ENCODE measurements at regions not wholly inside any gene's neighbourhood (a gene's known extent, or its start where the extent isn't known, plus 50 kb on each side); places are given as distances from the start of the nearest gene placed in this dataset.
A peak's percentile ranks its signal among the peaks of the same experiment; 100 is the strongest.

DNA sequence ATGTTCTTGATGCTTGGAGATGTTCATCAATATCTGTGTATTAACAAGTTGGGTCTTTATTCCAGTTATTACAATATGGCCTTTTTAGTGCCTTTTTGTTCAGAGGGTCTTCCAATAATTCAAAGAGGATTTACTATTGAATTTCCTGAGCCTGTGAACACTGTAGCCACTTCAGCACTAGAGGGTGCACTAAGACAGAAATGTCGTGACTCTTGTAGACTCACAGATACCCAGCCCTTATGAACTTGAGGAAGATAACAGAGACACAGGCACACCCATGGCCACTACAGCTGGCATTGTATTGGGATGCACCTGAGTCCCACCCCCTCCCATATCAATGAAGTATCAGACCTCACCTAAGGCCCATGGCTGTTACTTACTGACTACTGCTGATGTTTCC lies 54.4 kb upstream of the ACTRT1 start:
- no peak overlapping the region for H3K27ac ChIP-seq (ENCODE audit: low read length)
- TF ChIP-seq, protein P1, sequence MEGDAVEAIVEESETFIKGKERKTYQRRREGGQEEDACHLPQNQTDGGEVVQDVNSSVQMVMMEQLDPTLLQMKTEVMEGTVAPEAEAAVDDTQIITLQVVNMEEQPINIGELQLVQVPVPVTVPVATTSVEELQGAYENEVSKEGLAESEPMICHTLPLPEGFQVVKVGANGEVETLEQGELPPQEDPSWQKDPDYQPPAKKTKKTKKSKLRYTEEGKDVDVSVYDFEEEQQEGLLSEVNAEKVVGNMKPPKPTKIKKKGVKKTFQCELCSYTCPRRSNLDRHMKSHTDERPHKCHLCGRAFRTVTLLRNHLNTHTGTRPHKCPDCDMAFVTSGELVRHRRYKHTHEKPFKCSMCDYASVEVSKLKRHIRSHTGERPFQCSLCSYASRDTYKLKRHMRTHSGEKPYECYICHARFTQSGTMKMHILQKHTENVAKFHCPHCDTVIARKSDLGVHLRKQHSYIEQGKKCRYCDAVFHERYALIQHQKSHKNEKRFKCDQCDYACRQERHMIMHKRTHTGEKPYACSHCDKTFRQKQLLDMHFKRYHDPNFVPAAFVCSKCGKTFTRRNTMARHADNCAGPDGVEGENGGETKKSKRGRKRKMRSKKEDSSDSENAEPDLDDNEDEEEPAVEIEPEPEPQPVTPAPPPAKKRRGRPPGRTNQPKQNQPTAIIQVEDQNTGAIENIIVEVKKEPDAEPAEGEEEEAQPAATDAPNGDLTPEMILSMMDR (conservative IDR thresholded peaks at IDR 0.05; ENCODE audit: low read depth, low read length) = peak; percentile 58
- no peak for TF ChIP-seq EZH2phosphoT487 (IDR thresholded peaks at IDR 0.05; ENCODE audit: borderline replicate concordance, low read length)
- H4K20me1 ChIP-seq (ENCODE audit: low read length) = no peaks in the 10 kb centered on the region
- H3K27me3 ChIP-seq (ENCODE audit: low read length) = no peaks in the 10 kb centered on the region
- H3K4me3 ChIP-seq (ENCODE audit: low read length) = no peak overlapping the region
- H3F3A ChIP-seq (ENCODE audit: low read length, unreplicated experiment) = no peaks in the 10 kb centered on the region
- ChIA-PET CTCF (no interaction called here), POLR2A (ENCODE audit: unreplicated experiment) (no interaction called here)
- BruUV-seq (replicated peaks) = no TSS peak
- no peak overlapping the region for H3K9ac ChIP-seq (ENCODE audit: low read length)
- H3K79me2 ChIP-seq (ENCODE audit: low read length) = no peaks in the 10 kb centered on the region
- ATAC-seq (peak; percentile 43; the same call in 1 of the 2 replicates), DNase-seq (peak; percentile 42)
- H3K4me1 ChIP-seq (ENCODE audit: insufficient read depth, low read length) = no peaks in the 10 kb centered on the region
- no peak overlapping the region for H3K4me2 ChIP-seq (ENCODE audit: low read length)
- H3K9me3 ChIP-seq (ENCODE audit: low read length) = no peaks in the 10 kb centered on the region
- no peaks in the 10 kb centered on the region for H3K9me2 ChIP-seq (replicated peaks; ENCODE audit: low read length)
- no peaks in the 10 kb centered on the region for H3K36me3 ChIP-seq (ENCODE audit: low read depth, low read length)
- intact Hi-C loops (cut with micrococcal nuclease) = loop anchor here (1.0 kb wide), 1 partner anchor 412 kb away; no protein-coding TSS in a partner anchor
- no peak overlapping the region for H2AFZ ChIP-seq (ENCODE audit: low read length)

DNA sequence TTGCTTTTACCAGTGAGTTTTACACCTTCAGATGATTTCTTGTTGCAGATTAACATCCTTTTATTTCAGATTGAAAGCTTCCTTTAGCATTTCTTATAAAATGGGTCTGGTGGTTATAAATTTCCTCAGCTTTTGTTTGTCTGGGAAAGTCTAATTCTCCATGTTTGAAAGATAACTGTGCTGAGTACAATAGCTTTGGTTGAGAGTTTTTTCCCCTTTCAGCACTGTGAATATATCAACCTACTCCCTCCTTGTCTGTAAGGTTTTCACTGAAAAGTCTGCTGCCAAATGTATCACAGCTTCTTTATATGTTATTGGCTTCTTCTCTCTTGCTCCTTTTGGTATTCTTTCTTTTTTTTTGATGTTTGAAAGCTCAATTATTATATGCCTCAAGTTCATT lies 53.5 kb upstream of the ACTRT1 start:
- TF ChIP-seq, protein P1 (conservative IDR thresholded peaks at IDR 0.05; ENCODE audit: low read depth, low read length) = no peak
- TF ChIP-seq EZH2phosphoT487 (IDR thresholded peaks at IDR 0.05; ENCODE audit: borderline replicate concordance, low read length) = no peak
- no peak for TF ChIP-seq EZH2 (IDR thresholded peaks at IDR 0.05; ENCODE audit: low read length, unreplicated experiment)
- no peak overlapping the region for H2AFZ ChIP-seq (ENCODE audit: low read length)
- H3K36me3 ChIP-seq (ENCODE audit: low read depth, low read length) = no peaks in the 10 kb centered on the region
- no peak overlapping the region for H3K4me2 ChIP-seq (ENCODE audit: low read length)
- DNase-seq = no peak
- H3K79me2 ChIP-seq (ENCODE audit: low read length) = no peaks in the 10 kb centered on the region
- no peaks in the 10 kb centered on the region for H3K9me2 ChIP-seq (replicated peaks; ENCODE audit: low read length)
- ATAC-seq = no peak
- H3K4me3 ChIP-seq (ENCODE audit: low read length) = no peak overlapping the region
- BruUV-seq (replicated peaks) = no TSS peak
- H3K9ac ChIP-seq (ENCODE audit: low read length) = no peak overlapping the region
- no peak overlapping the region for H3K27ac ChIP-seq (ENCODE audit: low read length)
- no peaks in the 10 kb centered on the region for H4K20me1 ChIP-seq (ENCODE audit: low read length)
- intact Hi-C loops (cut with micrococcal nuclease) = loop anchor here (1.0 kb wide), 1 partner anchor 413 kb away; no protein-coding TSS in a partner anchor
- H3F3A ChIP-seq (ENCODE audit: low read length, unreplicated experiment) = no peaks in the 10 kb centered on the region
- no peaks in the 10 kb centered on the region for H3K4me1 ChIP-seq (ENCODE audit: insufficient read depth, low read length)
- POLR2A ChIA-PET (ENCODE audit: unreplicated experiment) = no interaction called here
- H3K27me3 ChIP-seq (ENCODE audit: low read length) = no peaks in the 10 kb centered on the region
- CTCF ChIA-PET = no interaction called here
- no peaks in the 10 kb centered on the region for H3K9me3 ChIP-seq (ENCODE audit: low read length)
